K562 (cell line): ENCODE measurements at regions not wholly inside any gene's neighbourhood (a gene's known extent, or its start where the extent isn't known, plus 50 kb on each side); places are given as distances from the start of the nearest gene placed in this dataset.

ENCODE experiments used
- ATAC-seq: fragments of 200-7000 bp; cut with Tn5 transposase; 3 replicates; pipeline ENCODE4 v1.9.1; 2020; ENCODE audit warnings: moderate library complexity
- BruUV-seq: library from RNA; stranded (reverse); fragments of 400-500 nt; replicated peaks from 2 replicates; lab custom pipeline; 2021; lab: Mats Ljungman, UMichigan
- CTCF ChIA-PET: fragments of 300-600 bp; formaldehyde crosslinking; extraction: SDS; loops from one replicate; lab custom pipeline; 2021; ENCODE audit warnings: low intra/inter-chr PET ratio; lab: Yijun Ruan, JAX
- POLR2A ChIA-PET: fragments of 300-600, 350-650 bp; sonication (Branson Sonifier 250); formaldehyde crosslinking; extraction: SDS; loops from one replicate; lab custom pipeline; 2021; ENCODE audit warnings: antibody characterized with exemption, inconsistent platforms; lab: Yijun Ruan, JAX
- DNase-seq, 4 experiments: peaks; one replicate each; pipeline versions ENCODE4 v3.0.0 to v3.0.0-alpha.2; 2011 to 2018; ENCODE audit warnings: low spot score in 3 of 4, mixed read lengths in 3 of 4; ENCODE audit errors: extremely low read depth in 1 of 4
- FAIRE-seq: peaks from 2 replicates; lab custom pipeline; 2011; peaks lifted over from hg19 to GRCh38; lab: Jason Lieb, UNC
- H2AFZ ChIP-seq: 2 replicates; pipeline ENCODE4 v1.6.0; 2011; ENCODE audit warnings: low read depth, low read length, control low read depth, inconsistent platforms
- H3K27ac ChIP-seq: fragments of 200-600 bp; 3 replicates; pipeline ENCODE4 v1.8.0; 2011; ENCODE audit warnings: low read depth, mild to moderate bottlenecking, control low read depth, inconsistent platforms, low read length, moderate library complexity, mixed read lengths; ENCODE audit errors: extremely low read depth
- H3K27me3 ChIP-seq, 2 experiments: fragments of 300-600 bp in 1 of 2; 2 replicates in 1 of 2; 3 replicates in 1 of 2; pipeline versions ENCODE4 v1.6.0 to v1.8.0; 2011; ENCODE audit warnings: inconsistent platforms in 2 of 2, low read length in 2 of 2, mild to moderate bottlenecking in 1 of 2, mixed read lengths in 1 of 2, moderate library complexity in 1 of 2; ENCODE audit not compliant: control insufficient read depth in 2 of 2, insufficient read depth in 2 of 2
- H3K36me3 ChIP-seq: fragments of 300-600 bp; 3 replicates; pipeline ENCODE4 v1.8.0; 2011; ENCODE audit warnings: mild to moderate bottlenecking, low read length, inconsistent platforms; ENCODE audit not compliant: control insufficient read depth, insufficient read depth
- H3K4me1 ChIP-seq, 2 experiments: fragments of 200-600 bp in 1 of 2; replicated peaks in 1 of 2; 2 replicates in 1 of 2; 3 replicates in 1 of 2; pipeline versions ENCODE4 v1.5.1 to v1.8.0; 2011; ENCODE audit warnings: inconsistent platforms in 2 of 2, low read length in 2 of 2, mild to moderate bottlenecking in 1 of 2, mixed read lengths in 1 of 2, moderate library complexity in 1 of 2; ENCODE audit not compliant: control insufficient read depth in 2 of 2, insufficient read depth in 2 of 2
- H3K4me2 ChIP-seq: 2 replicates; pipeline ENCODE4 v1.6.1; 2011; ENCODE audit warnings: low read length, control low read depth, inconsistent platforms, mixed read lengths; ENCODE audit not compliant: insufficient read depth
- H3K4me3 ChIP-seq: fragments of 200-600 bp; sonication (generic), shearing (Covaris generic); 2 replicates; pipeline ENCODE4 v1.5.1; 2016; ENCODE audit warnings: control low read depth, inconsistent platforms
- H3K79me2 ChIP-seq: fragments of 200-600 bp; 3 replicates; pipeline ENCODE4 v1.8.0; 2011; ENCODE audit warnings: low read length, inconsistent platforms; ENCODE audit not compliant: control insufficient read depth, insufficient read depth
- H3K9ac ChIP-seq, 2 experiments: 2 replicates each; pipeline versions ENCODE4 v1.6.0 to v1.6.1; 2011; ENCODE audit warnings: low read depth in 2 of 2, low read length in 2 of 2, control low read depth in 1 of 2, inconsistent platforms in 1 of 2, mild to moderate bottlenecking in 1 of 2, mixed read lengths in 1 of 2; ENCODE audit not compliant: insufficient read depth in 1 of 2
- H3K9me1 ChIP-seq: one replicate; pipeline ENCODE4 v1.6.0; 2011; ENCODE audit warnings: inconsistent platforms, mild to moderate bottlenecking, low read length, moderate library complexity; ENCODE audit not compliant: control insufficient read depth, insufficient read depth
- H3K9me3 ChIP-seq: replicated peaks from 2 replicates; pipeline ENCODE4 v1.5.1; 2011; ENCODE audit warnings: low read depth, low read length, inconsistent platforms; ENCODE audit not compliant: control insufficient read depth, insufficient read depth
- H4K20me1 ChIP-seq: replicated peaks from 2 replicates; pipeline ENCODE4 v1.6.1; 2011; ENCODE audit warnings: low read length, inconsistent platforms, mixed read lengths; ENCODE audit not compliant: control insufficient read depth, insufficient read depth
- ARID1B ChIP-seq: fragments of 450-650 bp; IDR thresholded peaks from 2 replicates; pipeline ENCODE4 v1.6.1; 2016; ENCODE audit warnings: antibody characterized with exemption, mild to moderate bottlenecking, inconsistent platforms
- CREBBP ChIP-seq: IDR thresholded peaks from one replicate; pipeline ENCODE4 v1.6.1; 2012; ENCODE audit warnings: low read depth, mild to moderate bottlenecking, control low read depth, inconsistent platforms, low read length
- GATAD2A ChIP-seq: fragments of 450-650 bp; IDR thresholded peaks from 2 replicates; pipeline ENCODE4 v1.6.1; 2017
- MITF ChIP-seq: IDR thresholded peaks from 2 replicates; pipeline ENCODE4 v1.6.1; 2014; ENCODE audit warnings: antibody characterized with exemption
- ZNF57 ChIP-seq: fragments of 450-650 bp; formaldehyde crosslinking; IDR thresholded peaks from 2 replicates; pipeline ENCODE4 v1.4.0; 2020; ENCODE audit warnings: mild to moderate bottlenecking, moderate library complexity
- WGBS: fragments of 100-300 bp; shearing (Covaris generic); methylation state at CpG from one replicate; pipeline ENCODE4 v1.1.6; 2016; ENCODE audit warnings: low coverage, mixed read lengths; ENCODE audit not compliant: insufficient coverage; ENCODE audit errors: missing lambda C conversion rate; 5-methylcytosine and 5-hydroxymethylcytosine counted together
- in situ Hi-C: fragments of 300-500 bp; cut with MboI; formaldehyde crosslinking; loops from 4 replicates; pipeline ENCODE4 v1.15.0; 2018; ENCODE audit warnings: inconsistent platforms, mixed read lengths
- intact Hi-C: fragments of 100-400 bp; cut with micrococcal nuclease; formaldehyde crosslinking; loops from 2 replicates; pipeline ENCODE4 v1.14.2; 2022
- TF ChIP-seq, protein P1 (sequence below), 3 experiments: fragments of 200-800 bp in 1 of 3; fragments of 250-450 bp in 1 of 3; fragments of 450-650 bp in 1 of 3; sonication (Bioruptor Pico) in 1 of 3; sonication (Bioruptor generic) in 1 of 3; formaldehyde crosslinking in 1 of 3; IDR thresholded peaks; 2 replicates each; pipeline versions ENCODE4 v1.6.1 to v1.8.0; 2016 to 2022; ENCODE audit warnings: mild to moderate bottlenecking in 2 of 3, missing genetic modification characterization in 2 of 3, missing compliant biosample characterization in 1 of 3, moderate library complexity in 1 of 3

DNA sequence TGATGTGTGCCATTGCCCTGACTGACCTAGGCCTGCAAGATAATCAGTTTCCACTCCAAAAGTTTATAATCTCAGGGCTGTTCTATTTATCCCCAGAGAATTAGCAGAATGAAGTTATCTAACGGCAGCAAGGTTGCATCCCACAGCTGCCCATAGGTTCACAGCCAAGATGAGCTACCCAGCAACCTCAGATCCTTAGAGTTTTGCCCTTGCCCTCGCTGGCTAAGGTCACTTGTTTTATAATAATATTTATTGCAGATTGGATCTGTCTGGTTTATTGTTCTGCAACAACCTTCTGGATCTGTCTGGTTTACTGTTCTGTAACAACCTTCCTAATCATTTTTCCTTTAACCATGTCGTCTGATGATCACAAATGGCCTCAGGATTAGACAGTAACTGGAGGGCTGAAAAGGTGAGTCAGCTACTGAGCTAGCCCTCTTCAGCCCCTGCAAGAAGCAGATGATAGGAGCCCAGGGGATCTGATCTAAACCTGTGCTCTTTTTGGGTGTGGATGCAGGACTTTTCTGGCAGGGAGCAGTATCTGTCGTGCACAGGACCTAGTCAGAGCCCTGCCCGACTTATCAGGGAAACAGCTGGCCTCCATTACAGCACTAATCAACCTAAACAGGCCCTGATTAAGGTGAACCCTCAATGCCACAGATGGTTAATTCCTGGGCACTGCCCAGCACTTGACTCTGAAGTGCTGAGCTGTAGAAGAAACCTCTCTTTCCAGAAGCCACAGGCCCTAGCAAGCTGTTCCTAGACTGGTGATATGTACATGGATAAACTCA is 642.9 kb upstream of the KIRREL3 start:
- Histone ChIP-seq H3K9ac (no peak overlapping the region), H3K4me2 (no peak overlapping the region), H3K36me3 (no peaks in the 10 kb centered on the region), H3K9me1 (no peaks in the 10 kb centered on the region), H2AFZ (no peak overlapping the region), H3K27ac (no peak overlapping the region), H3K4me1 (no peaks in the 10 kb centered on the region), H3K27me3 (no peaks in the 10 kb centered on the region), H3K79me2 (no peaks in the 10 kb centered on the region), H3K9me3 (peaks cover 2% of the 10 kb centered on the region; the same call in 1 of the 2 replicates), H4K20me1 (no peaks in the 10 kb centered on the region), H3K4me3 (no peak overlapping the region)
- TF ChIP-seq GATAD2A = no peak
- TF ChIP-seq MITF = no peak
- TF ChIP-seq, protein P1, sequence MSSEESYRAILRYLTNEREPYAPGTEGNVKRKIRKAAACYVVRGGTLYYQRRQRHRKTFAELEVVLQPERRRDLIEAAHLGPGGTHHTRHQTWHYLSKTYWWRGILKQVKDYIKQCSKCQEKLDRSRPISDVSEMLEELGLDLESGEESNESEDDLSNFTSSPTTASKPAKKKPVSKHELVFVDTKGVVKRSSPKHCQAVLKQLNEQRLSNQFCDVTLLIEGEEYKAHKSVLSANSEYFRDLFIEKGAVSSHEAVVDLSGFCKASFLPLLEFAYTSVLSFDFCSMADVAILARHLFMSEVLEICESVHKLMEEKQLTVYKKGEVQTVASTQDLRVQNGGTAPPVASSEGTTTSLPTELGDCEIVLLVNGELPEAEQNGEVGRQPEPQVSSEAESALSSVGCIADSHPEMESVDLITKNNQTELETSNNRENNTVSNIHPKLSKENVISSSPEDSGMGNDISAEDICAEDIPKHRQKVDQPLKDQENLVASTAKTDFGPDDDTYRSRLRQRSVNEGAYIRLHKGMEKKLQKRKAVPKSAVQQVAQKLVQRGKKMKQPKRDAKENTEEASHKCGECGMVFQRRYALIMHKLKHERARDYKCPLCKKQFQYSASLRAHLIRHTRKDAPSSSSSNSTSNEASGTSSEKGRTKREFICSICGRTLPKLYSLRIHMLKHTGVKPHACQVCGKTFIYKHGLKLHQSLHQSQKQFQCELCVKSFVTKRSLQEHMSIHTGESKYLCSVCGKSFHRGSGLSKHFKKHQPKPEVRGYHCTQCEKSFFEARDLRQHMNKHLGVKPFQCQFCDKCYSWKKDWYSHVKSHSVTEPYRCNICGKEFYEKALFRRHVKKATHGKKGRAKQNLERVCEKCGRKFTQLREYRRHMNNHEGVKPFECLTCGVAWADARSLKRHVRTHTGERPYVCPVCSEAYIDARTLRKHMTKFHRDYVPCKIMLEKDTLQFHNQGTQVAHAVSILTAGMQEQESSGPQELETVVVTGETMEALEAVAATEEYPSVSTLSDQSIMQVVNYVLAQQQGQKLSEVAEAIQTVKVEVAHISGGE (CRISPR knock-in tag; IDR thresholded peaks at IDR 0.05) = no peak
- no peak for TF ChIP-seq CREBBP
- TF ChIP-seq ARID1B = no peak
- TF ChIP-seq ZNF57 (CRISPR knock-in tag) = no peak
- DNase-seq (no peak), FAIRE-seq (no peak), ATAC-seq (no peak)
- POLR2A ChIA-PET = no interaction called here
- in situ Hi-C loops = no loop called here
- intact Hi-C loops = no loop called here
- WGBS = 2% methylated on average over 5 of the region's 5 CpGs
- no TSS peak for BruUV-seq
- CTCF ChIA-PET = no interaction called here
